ENCODE measurements at regions not wholly inside any gene's neighbourhood (a gene's known extent, or its start where the extent isn't known, plus 50 kb on each side); places are given as distances from the start of the nearest gene placed in this dataset.

- TF ChIP-seq CTCF (IDR thresholded peaks at IDR 0.05) (no peak), EZH2 (IDR thresholded peaks at IDR 0.05; ENCODE audit: borderline replicate concordance, insufficient read depth, low read depth, low read length, poor library complexity, severe bottlenecking) (no peak)
These were observed 93.7 kb downstream of the CTH start for GRCh38 chr1:70504821-70505193.
